OCI-LY3 (cell line): ENCODE measurements at regions not wholly inside any gene's neighbourhood (a gene's known extent, or its start where the extent isn't known, plus 50 kb on each side); places are given as distances from the start of the nearest gene placed in this dataset.
"Not testable (repeated sequence)": the region's sequence is repeated elsewhere in the genome, so short reads cannot be mapped to it uniquely, and the experiment has no call there.

ENCODE experiments used
- H2AFZ ChIP-seq: fragments of 200-600, 300-600 bp; shearing (Covaris generic); 2 replicates; pipeline ENCODE4 v1.6.0; 2014; ENCODE audit warnings: antibody characterized with exemption, low read depth, low read length
- H3K27ac ChIP-seq: fragments of 200-600, 300-600 bp; sonication (generic); 2 replicates; pipeline ENCODE4 v1.5.1; 2014; ENCODE audit warnings: mild to moderate bottlenecking, low read length, moderate library complexity, mixed read lengths
- H3K27me3 ChIP-seq: fragments of 200-600, 300-600 bp; sonication (generic); 2 replicates; pipeline ENCODE4 v1.6.1; 2014; ENCODE audit warnings: low read depth, low read length, mixed read lengths
- H3K36me3 ChIP-seq: fragments of 200-600, 300-600 bp; sonication (generic); replicated peaks from 2 replicates; pipeline ENCODE3; 2014; ENCODE audit warnings: low read depth, low read length, mixed read lengths
- H3K4me1 ChIP-seq: fragments of 300-600, 200-600 bp; sonication (generic); 2 replicates; pipeline ENCODE4 v1.6.1; 2014; ENCODE audit warnings: low read length, mixed read lengths
- H3K4me2 ChIP-seq: fragments of 200-600, 300-600 bp; sonication (generic); 2 replicates; pipeline ENCODE4 v1.6.1; 2014; ENCODE audit warnings: low read length, mixed read lengths
- H3K4me3 ChIP-seq: fragments of 300-600, 200-600 bp; sonication (generic); 2 replicates; pipeline ENCODE4 v1.5.1; 2014; ENCODE audit warnings: antibody characterized with exemption, mild to moderate bottlenecking, low read length, moderate library complexity
- H3K79me2 ChIP-seq: fragments of 300-600, 200-600 bp; shearing (Covaris generic); 2 replicates; pipeline ENCODE4 v1.6.1; 2014; ENCODE audit warnings: mild to moderate bottlenecking, low read length, mixed read lengths
- H3K9ac ChIP-seq: fragments of 300-600, 200-600 bp; shearing (Covaris generic); 2 replicates; pipeline ENCODE4 v1.6.0; 2014; ENCODE audit warnings: mild to moderate bottlenecking, low read length, moderate library complexity
- H3K9me3 ChIP-seq: fragments of 200-600, 300-600 bp; shearing (Covaris generic); 2 replicates; pipeline ENCODE4 v1.6.1; 2014; ENCODE audit warnings: low read length, mixed read lengths; ENCODE audit not compliant: insufficient read depth
- H4K20me1 ChIP-seq: fragments of 200-600, 300-600 bp; sonication (generic); 2 replicates; pipeline ENCODE4 v1.6.1; 2016; ENCODE audit warnings: low read length, mixed read lengths; ENCODE audit not compliant: insufficient read depth
- CTCF ChIP-seq: fragments of 200-600, 300-600 bp; sonication (generic); IDR thresholded peaks from 2 replicates; pipeline ENCODE4 v1.5.1; 2014; ENCODE audit warnings: antibody characterized with exemption, low read length, low read depth
- EZH2phosphoT487 ChIP-seq: fragments of 200-600 bp; shearing (Covaris generic); IDR thresholded peaks from 2 replicates; pipeline ENCODE4 v1.6.1; 2018; ENCODE audit warnings: antibody characterized with exemption, mixed run types, low read depth

GRCh38 chr14:53260286-53260685 lies 107.2 kb upstream of the DDHD1 start:
- no peaks in the 10 kb centered on the region for H3K4me1 ChIP-seq
- H3K4me3 ChIP-seq: no peak overlapping the region
- H3K79me2 ChIP-seq: no peaks in the 10 kb centered on the region
- H4K20me1 ChIP-seq: no peaks in the 10 kb centered on the region
- no peaks in the 10 kb centered on the region for H3K36me3 ChIP-seq
- 0 out of 2 replicates have a peak, but pooled peaks cover 3% of the 10 kb centered on the region for H3K9me3 ChIP-seq
- no peaks in the 10 kb centered on the region for H3K27me3 ChIP-seq
- H3K27ac ChIP-seq: no peak overlapping the region
- TF ChIP-seq EZH2phosphoT487: no peak
- TF ChIP-seq CTCF: no peak
- H3K9ac ChIP-seq: no peak overlapping the region
- no peak overlapping the region for H3K4me2 ChIP-seq
- no peak overlapping the region for H2AFZ ChIP-seq

- Histone ChIP-seq H3K4me2 (no peak overlapping the region), H3K27me3 (no peaks in the 10 kb centered on the region), H3K9me3 (no peaks in the 10 kb centered on the region), H3K36me3 (no peaks in the 10 kb centered on the region), H3K9ac (no peak overlapping the region), H2AFZ (no peak overlapping the region), H3K4me3 (no peak overlapping the region), H4K20me1 (no peaks in the 10 kb centered on the region), H3K79me2 (no peaks in the 10 kb centered on the region), H3K4me1 (no peaks in the 10 kb centered on the region), H3K27ac (no peak overlapping the region)
- TF ChIP-seq EZH2phosphoT487: no peak
- no peak for TF ChIP-seq CTCF
These were observed 99.0 kb upstream of the DDHD1 start for GRCh38 chr14:53252141-53252540.

GRCh38 chr14:53249059-53249458 lies 95.9 kb upstream of the DDHD1 start:
- Histone ChIP-seq H3K79me2 (no peaks in the 10 kb centered on the region), H2AFZ (no peak overlapping the region), H3K4me3 (no peak overlapping the region), H3K27ac (no peak overlapping the region), H3K9ac (no peak overlapping the region), H3K36me3 (no peaks in the 10 kb centered on the region), H3K4me2 (no peak overlapping the region), H4K20me1 (no peaks in the 10 kb centered on the region), H3K27me3 (no peaks in the 10 kb centered on the region), H3K4me1 (no peaks in the 10 kb centered on the region), H3K9me3 (no peaks in the 10 kb centered on the region)
- TF ChIP-seq CTCF (no peak), EZH2phosphoT487 (no peak)

- Histone ChIP-seq H3K79me2 (no peaks in the 10 kb centered on the region), H3K9me3 (no peaks in the 10 kb centered on the region), H4K20me1 (no peaks in the 10 kb centered on the region), H3K36me3 (no peaks in the 10 kb centered on the region), H3K4me3 (no peak overlapping the region), H3K4me2 (no peak overlapping the region), H3K4me1 (no peaks in the 10 kb centered on the region), H3K27ac (no peak overlapping the region), H3K9ac (no peak overlapping the region), H3K27me3 (no peaks in the 10 kb centered on the region), H2AFZ (no peak overlapping the region)
- TF ChIP-seq EZH2phosphoT487 (no peak), CTCF (no peak)
These were observed 94.7 kb upstream of the DDHD1 start for GRCh38 chr14:53247596-53248370.

- H2AFZ ChIP-seq: not testable (repeated sequence)
These were observed 89.8 kb upstream of the DDHD1 start for GRCh38 chr14:53242898-53243297.

More at GRCh38 chr14:53242898-53243297, 89.8 kb upstream of the DDHD1 start:
- not testable (repeated sequence) for H3K27ac ChIP-seq, H3K9ac ChIP-seq, H3K4me1 ChIP-seq, H3K4me2 ChIP-seq, H3K79me2 ChIP-seq, H4K20me1 ChIP-seq, H3K27me3 ChIP-seq, H3K36me3 ChIP-seq, H3K9me3 ChIP-seq, H3K4me3 ChIP-seq
